WTC11 (cell line): ENCODE measurements at regions not wholly inside any gene's neighbourhood (a gene's known extent, or its start where the extent isn't known, plus 50 kb on each side); places are given as distances from the start of the nearest gene placed in this dataset.

Source experiments
- ATF1 ChIP-seq: sonication (generic); formaldehyde crosslinking; IDR thresholded peaks from 2 replicates; pipeline ENCODE4 v1.8.1; 2023; ENCODE audit warnings: mild to moderate bottlenecking, moderate library complexity, missing genetic modification reagents
- JUN ChIP-seq: sonication (generic); formaldehyde crosslinking; IDR thresholded peaks from 2 replicates; pipeline ENCODE4 v1.8.0; 2023; ENCODE audit warnings: mild to moderate bottlenecking, missing genetic modification reagents
- SP1 ChIP-seq: sonication (generic); formaldehyde crosslinking; conservative IDR thresholded peaks from 2 replicates; pipeline ENCODE4 v1.8.1; 2022; ENCODE audit warnings: missing genetic modification reagents
- TF ChIP-seq, protein P1 (sequence below): sonication (generic); formaldehyde crosslinking; IDR thresholded peaks from 2 replicates; pipeline ENCODE4 v1.8.1; 2023; ENCODE audit warnings: mild to moderate bottlenecking, missing genetic modification reagents, moderate library complexity
- TF ChIP-seq, protein P2 (sequence below): sonication (generic); formaldehyde crosslinking; IDR thresholded peaks from 2 replicates; pipeline ENCODE4 v1.8.0; 2022; ENCODE audit warnings: mild to moderate bottlenecking, missing genetic modification reagents

DNA sequence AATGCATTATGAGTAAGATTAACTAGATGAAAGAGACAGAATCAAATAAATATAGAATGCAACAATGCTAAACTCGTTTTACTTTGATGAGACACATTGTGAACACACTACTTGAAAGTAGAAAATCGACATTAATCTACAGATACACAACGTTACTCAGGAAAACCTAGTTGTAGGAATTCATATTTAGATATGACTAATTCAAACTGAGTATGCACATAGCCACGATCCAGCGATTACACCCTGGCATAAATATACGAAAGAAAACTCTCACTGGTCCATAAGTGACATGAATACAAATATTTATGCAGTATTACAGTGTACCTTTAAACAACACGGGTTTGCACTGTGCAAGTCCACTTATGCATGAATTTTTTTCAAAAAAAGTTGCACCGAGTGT lies 485.6 kb downstream of the TMX3 start:
- TF ChIP-seq SP1 (CRISPR knock-in tag) (no peak), ATF1 (CRISPR knock-in tag) (no peak), JUN (CRISPR knock-in tag) (no peak)
- TF ChIP-seq, protein P1, sequence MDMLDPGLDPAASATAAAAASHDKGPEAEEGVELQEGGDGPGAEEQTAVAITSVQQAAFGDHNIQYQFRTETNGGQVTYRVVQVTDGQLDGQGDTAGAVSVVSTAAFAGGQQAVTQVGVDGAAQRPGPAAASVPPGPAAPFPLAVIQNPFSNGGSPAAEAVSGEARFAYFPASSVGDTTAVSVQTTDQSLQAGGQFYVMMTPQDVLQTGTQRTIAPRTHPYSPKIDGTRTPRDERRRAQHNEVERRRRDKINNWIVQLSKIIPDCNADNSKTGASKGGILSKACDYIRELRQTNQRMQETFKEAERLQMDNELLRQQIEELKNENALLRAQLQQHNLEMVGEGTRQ (CRISPR knock-in tag), result no peak
- TF ChIP-seq, protein P2, sequence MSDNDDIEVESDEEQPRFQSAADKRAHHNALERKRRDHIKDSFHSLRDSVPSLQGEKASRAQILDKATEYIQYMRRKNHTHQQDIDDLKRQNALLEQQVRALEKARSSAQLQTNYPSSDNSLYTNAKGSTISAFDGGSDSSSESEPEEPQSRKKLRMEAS (CRISPR knock-in tag), result no peak
